GM19025 (cell line): ENCODE measurements at regions not wholly inside any gene's neighbourhood (a gene's known extent, or its start where the extent isn't known, plus 50 kb on each side); places are given as distances from the start of the nearest gene placed in this dataset.
"Not testable (repeated sequence)": the region's sequence is repeated elsewhere in the genome, so short reads cannot be mapped to it uniquely, and the experiment has no call there.

Experiments
- ATAC-seq: cut with Tn5 transposase; IDR thresholded peaks from one replicate; pipeline ENCODE4 v1.9.1; 2021; ENCODE audit warnings: mild to moderate bottlenecking, low read depth, moderate library complexity; ENCODE audit not compliant: unreplicated experiment

- ATAC-seq, result no peak
Measured at GRCh38 chr2:147346142-147346541, 498.7 kb upstream of the ACVR2A start.

- no peak for ATAC-seq
Measured at GRCh38 chr2:147345246-147345645, 499.6 kb upstream of the ACVR2A start.

DNA sequence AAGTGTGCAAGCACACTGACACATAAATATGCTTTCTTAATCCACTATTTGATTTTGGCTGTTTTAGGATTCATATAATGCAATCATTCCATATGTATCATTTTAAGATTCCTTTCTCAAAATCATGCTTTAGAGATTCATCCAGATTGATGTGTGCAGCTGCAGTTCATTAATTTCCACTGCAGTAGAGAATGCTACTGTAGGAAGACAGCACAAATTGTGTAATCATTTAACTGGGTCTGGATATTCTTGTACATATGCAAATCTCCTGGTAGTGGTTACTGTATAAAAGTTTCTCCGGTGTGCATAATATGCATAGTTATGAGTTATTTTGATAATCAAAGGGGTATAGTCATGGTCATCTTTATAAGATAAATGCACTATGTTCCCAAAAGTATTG, 502.5 kb upstream of the ACVR2A start:
- ATAC-seq, result no peak

GRCh38 chr2:147331790-147332419, 512.9 kb upstream of the ACVR2A start:
- no peak for ATAC-seq

GRCh38 chr2:147330925-147331324, 513.9 kb upstream of the ACVR2A start:
- ATAC-seq, result no peak

GRCh38 chr2:147327613-147328012, 517.2 kb upstream of the ACVR2A start:
- ATAC-seq, result no peak

DNA sequence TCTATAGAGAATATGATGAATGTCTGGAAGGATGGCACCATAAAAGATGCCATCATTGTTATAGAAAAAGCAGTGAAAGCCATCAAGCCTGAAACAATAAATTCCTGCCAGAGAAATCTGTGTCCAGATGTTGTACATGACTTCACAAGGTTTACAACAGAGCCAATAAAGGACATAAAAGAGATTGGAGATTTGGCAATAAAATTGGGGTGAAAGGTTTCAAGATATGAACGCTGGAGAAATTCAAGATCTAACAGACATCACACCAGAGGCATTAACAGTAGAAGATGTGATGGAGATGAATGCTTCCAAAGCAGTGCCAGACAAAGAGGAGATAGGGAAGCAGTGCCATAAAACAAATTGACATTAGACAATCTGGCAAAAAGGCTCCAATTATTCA, 518.8 kb upstream of the ACVR2A start:
- no peak for ATAC-seq

GRCh38 chr2:147320146-147320545, 524.7 kb upstream of the ACVR2A start:
- no peak for ATAC-seq

DNA sequence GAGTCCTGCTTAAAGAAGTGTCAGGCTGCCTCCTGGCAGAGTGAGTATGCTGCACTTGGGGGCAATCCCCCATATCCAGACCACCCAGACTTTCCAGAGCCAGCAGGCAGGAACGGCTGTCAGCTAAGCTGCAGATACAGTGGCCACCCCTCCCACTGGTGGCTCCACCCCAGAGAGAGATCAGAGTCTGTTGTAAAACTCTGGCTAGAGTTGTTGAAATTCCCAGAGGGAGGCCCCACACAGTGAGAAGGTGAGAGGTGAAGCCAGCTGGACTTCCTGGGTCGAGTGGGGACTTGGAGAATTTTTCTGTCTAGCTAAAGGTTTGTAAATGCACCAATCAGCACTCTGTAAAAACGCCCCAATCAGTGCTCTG, 533.8 kb upstream of the ACVR2A start:
- no peak for ATAC-seq

- ATAC-seq, result no peak
Measured at GRCh38 chr2:147310335-147311057, 534.3 kb upstream of the ACVR2A start.

DNA sequence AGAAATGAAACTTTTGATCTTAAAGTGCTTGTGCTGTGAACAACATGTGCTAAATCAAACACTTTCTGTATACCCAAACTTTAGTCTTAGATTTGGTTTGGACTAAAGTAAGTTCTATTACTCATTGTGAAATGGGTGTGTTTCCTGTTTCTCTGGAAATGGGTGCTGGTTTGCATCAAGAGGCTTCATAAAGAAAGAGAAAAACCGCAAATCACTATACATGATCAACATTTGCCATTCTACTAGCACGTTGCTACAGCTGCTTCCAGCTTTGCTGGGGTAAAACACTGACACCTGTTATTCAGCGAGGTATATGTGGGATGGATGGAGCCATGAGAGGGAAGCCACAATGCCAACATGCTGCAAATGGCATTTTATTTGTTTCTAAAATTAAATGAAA, 547.0 kb upstream of the ACVR2A start:
- ATAC-seq, result peak; percentile 92

DNA sequence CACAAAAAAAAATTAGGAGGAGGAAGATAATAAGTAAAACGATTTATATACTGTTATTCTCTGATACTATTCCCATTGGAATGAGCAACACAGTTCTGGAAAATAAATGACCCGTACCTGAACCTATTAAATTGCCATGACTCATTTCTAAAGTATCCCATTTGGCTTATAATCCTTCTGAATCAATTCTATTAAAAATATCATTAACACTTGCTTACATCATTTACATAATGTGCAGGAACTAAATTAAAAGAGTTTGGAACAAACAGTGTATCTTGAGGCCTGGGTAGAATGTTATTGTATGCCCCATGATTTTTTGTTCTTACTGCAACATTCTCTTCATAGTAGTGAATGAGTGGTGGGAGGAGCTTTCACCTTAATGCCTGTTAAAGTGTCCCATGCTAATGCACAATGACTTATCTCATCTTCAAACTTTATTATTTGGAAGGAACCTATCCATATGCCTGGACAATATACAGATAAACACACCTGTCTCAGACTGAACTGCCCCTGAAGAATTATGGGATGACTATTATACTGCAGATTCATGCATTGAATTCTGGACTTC, 549.9 kb upstream of the ACVR2A start:
- no peak for ATAC-seq

DNA sequence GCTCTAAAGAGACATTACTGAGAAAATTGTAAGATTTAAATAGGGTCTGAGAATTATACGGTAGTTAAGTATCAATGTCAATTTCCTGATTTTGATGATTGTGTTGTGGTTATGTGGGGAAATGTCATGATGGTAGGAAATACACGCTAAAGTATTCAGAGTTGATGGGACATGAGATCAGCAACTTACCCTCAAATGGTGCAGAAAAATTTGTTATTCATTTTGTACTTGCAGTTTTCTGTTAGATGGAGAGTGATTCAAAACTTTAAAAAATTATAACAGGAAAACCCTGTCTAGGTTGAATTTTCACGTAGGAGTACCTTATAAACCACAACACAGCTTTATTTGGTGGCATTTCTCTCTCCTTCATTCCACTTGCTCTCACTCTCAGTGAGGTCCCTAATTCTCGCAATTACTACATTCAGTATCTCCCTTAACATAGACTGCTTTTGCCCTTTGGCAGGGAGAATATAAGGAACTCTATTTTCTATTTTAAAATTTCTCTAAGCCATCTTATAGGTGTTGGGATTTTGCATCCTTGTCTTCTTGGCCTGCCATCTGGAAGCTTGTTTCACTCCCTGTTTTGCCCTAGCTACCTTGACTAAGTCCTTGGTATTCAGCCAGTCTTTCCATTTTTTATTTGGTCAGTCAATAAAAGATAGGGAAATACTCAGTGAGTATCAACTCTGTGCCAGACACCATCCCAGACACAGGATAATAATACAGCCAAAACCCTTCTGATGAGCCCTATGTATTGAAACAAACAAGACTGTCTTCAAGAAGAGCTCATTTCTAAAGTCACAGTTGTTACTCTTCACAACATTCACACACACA, 550.6 kb upstream of the ACVR2A start:
- ATAC-seq, result no peak

DNA sequence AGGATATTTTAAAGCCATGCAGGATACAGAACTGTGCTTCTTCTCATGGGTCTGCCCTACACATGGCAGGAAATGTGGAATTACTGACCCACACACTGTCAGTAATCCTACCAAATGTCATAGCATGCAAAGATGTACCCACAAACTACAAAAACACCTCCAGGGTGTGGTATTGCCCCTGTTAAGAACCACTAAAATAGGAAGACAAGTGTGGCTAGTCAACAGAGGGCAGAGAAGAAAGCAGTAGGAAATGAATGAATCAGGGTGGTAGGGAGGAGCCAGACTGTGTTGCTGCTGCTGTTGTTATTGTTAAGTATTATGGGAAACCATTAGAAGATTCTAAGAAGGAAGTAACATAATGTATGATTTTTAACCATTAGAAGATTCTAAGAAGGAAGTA, 556.7 kb upstream of the ACVR2A start:
- ATAC-seq, result no peak

DNA sequence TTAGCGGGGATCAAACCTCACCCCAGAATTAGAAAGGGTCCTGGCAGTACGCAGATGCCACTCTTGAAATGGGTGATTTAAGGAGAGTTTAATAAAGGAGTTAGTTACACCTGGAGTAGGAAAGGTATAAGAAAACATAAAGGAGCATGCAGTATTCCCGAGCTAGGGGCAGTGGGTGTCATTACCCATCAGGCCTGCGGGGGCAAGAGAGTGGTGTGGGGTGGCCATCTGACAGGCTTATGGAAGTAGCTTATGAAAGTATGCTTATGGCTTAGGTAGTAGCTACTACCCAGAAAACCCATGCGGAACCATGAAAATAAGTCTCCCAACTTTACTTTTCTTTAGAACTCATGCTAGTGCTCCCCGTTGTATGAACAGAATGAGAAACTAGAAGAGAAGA, 568.9 kb upstream of the ACVR2A start:
- ATAC-seq, result no peak

DNA sequence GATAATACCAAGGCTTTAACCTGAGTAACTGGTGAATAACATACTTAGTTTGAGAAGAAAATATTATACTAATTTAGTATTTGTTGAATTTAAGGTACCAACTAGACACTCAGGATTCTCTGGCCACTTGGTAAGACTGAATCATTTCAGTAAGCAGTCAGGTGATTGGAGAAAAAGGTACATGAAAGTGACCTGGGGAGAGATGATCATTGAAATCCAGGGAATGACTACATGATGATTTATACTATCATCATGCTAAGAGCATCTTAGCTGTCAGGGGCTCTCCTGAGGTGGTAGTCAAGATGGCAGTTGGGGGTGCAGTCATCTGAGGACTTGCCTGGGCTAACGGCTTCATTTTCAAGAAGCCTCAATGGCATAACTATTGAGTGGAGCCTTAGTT, 571.2 kb upstream of the ACVR2A start:
- ATAC-seq, result no peak

DNA sequence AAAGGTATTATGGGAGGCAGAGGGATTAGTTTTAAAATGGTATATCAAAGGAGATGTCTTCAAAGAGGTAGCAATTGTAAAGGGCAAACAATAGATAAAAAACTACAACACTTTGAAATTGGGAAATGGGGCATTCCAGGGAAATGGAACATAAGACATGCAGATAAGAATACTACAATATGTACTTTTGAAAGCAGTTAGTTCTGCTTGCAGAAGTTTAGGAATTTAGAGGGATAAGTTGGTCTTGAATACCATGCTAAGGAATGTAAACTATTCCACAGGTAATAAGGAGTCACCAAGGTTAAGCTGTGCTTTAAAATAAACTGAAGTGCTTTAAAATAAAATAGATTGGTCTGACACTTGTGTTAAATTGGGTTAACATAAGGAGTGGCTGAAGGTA, 571.7 kb upstream of the ACVR2A start:
- no peak for ATAC-seq

GRCh38 chr2:147269581-147269980, 575.2 kb upstream of the ACVR2A start:
- ATAC-seq, result not testable (repeated sequence)

DNA sequence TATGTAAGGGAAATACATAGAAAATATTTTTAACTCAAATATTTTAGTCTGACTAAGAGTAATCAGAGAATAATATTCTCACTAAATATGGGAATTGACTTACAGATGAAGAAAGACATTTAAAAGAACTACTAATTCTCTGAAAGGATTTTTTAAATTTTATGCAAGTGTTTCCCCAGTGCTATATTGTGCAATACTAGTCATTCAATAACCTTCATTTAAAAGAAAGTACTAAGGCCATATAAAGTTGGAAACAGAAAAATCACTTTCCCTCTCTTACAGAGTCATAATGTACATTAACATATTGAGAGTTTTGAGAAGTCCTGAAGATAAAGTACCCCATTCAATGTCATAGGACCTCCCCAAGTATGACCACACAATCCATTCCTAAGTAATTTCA, 584.6 kb upstream of the ACVR2A start:
- ATAC-seq, result no peak

GRCh38 chr2:147255812-147256211, 589.0 kb upstream of the ACVR2A start:
- ATAC-seq, result no peak

GRCh38 chr2:147250652-147251356, 594.0 kb upstream of the ACVR2A start:
- ATAC-seq, result peak; percentile 72
